NCI-H1105 (cell line): ENCODE measurements at regions not wholly inside any gene's neighbourhood (a gene's known extent, or its start where the extent isn't known, plus 50 kb on each side); places are given as distances from the start of the nearest gene placed in this dataset.
"Not testable (repeated sequence)": the region's sequence is repeated elsewhere in the genome, so short reads cannot be mapped to it uniquely, and the experiment has no call there.

ENCODE experiments used
- DNase-seq: peaks from one replicate; lab custom pipeline; 2025; lab: John Stamatoyannopoulos, UW

DNA sequence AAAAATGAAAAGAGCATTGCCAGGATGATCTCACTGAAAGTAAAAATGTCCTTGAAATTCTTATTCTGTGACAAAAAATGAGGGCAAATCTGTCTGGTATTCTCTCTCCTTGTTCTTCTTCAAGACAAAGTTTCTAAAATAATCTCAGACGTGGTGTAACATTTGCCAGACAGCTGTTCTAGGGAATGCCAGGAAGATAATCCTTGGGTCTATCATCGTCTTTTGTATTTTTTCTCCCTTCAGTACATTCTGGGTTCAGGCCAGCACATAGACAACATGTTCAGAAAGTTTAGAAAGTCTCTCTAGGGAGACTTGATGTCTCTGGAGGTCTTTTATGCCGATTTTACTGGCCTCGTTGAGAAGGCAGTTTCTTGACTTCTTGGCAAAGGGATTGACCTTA is 121.2 kb upstream of the HES1 start:
- DNase-seq, result no peak

DNA sequence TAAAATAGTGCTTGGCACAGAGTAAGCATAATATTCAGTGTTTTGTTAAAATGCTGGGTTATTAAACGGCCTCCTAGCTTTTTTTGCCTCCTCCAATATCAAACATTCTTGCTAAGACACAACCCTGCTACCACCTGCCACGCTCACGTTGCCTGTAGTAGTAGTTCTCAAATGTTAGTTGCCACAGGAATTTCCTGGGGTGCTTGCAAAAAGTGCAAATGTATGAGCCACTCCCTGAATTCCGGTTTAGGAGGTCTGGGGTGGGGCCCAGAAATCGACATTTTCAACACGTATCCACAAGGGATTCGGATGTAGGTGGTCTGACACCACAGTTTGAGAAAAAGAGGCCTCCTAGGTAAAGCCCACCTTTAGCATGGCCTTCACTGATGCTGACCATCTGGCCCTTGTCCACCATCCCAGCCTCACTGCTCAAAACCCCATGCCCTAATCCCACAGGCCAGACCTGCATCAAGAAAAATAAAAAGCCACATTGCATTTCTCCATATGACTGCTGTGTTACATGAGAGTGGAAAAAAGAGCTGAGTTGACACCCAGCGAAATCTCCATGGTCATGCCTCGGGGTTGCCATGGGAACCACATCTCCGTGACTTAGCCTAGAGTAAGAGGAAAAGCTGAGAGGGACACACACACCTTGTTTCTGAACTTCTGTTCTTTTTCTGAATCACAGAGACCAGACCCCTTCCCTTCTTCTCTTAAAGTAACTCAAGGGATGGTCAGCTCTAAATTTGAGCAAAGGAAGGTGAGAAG is 116.4 kb upstream of the HES1 start:
- DNase-seq, result peak; percentile 19

DNA sequence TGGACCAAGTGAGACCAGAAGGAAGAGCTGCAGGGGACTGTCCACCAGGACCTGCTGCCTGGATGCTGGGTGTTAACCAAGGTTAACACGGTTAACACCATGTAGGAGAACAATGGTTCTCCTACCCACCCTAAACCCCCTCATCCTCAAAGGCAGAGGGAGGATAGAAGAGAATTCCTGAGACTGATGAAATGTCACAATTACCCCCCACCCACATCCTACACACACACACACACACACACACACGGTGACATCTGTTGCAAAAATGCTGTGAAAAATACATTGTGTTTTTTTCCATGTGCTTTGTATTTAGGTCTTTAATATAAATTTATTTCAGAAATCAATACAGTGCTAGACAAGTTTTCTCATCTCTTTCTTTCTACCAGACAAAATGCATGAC is 113.9 kb upstream of the HES1 start:
- DNase-seq, result no peak

DNA sequence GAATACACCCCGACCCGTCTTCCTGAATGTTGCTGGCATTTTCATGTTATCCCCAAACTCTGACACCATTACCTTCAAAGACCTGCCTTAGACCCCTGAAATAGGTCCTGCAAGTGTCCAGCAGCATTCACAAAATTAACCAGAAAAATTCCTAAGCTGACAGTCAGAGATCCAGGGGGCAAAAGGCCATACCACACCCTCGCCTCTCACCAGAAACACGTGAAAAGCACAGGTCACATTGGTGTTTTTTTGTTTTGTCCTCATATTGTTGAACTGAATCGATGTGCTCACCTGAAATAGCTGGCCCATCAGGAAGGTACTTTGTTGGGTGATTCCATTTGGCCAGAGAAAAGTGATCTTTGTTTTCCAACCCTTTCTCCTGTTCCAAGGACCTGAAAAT is 113.1 kb upstream of the HES1 start:
- no peak for DNase-seq

GRCh38 chr3:194023501-194024280 is 112.3 kb upstream of the HES1 start:
- peak; percentile 71 for DNase-seq

DNA sequence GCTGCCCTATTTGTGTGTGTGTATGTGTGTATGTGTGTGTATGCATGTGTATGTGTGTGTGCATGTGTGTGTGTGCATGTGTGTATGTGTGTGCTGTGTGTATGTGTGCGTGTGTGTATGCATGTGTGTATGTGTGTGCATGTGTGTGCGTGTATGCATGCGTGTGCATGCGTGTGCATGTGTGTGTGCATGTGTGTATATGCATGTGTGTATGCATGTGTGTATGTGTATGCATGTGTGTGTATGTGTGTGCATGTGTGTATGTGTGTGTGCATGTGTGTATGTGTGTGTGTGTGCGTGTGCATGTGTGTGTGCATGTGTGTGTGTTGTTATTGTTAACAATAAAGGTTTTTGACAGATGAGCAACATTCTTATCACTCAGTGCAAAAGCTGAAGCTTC is 110.8 kb upstream of the HES1 start:
- DNase-seq, result no peak

DNA sequence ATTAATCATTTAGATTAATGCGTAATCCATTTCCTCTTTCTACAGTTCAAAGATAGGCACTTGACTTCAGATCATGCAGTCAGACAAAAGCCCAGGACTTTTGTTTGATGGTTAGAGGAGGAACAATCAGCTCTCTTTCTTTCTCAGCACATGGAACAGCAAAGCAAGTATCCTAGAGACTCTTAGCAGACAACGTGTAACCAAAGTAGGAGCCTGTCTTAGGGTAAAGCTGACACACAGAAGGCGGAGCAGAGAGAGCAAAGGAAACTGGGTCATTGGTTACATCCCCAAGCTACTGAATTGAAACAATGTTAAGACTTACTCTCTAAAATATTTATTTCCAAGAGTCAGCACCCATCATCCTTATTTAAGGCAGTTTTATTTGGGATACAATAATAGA is 110.0 kb upstream of the HES1 start:
- DNase-seq, result no peak

DNA sequence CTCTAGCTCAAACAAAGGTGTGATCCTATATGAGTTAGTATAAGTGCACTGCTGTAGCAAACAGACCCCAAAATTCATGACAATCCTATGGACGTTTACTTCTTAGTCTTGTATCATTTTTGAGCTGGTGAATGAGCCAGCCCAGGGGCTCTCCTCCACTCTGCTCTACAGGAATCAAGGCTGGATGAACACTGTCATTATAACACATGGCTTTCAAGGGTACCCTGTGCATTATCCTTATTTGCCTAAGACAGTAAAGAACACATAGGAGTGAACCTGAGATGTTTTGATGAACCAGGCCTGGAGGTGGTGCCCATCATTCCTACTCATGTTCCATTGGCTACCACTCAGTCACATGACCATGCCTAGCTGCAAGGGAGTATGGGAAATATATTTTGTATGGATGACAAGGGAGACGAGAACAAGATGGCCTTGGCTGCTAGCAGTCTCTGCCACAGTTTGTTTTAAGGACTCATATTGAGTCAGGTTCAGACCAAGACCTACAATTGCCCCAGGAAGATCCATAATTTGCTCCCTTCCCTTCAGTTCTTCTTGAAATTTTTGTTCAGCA is 107.4 kb upstream of the HES1 start:
- DNase-seq, result no peak

- no peak for DNase-seq
These were observed 106.1 kb upstream of the HES1 start for GRCh38 chr3:194029846-194030245.

DNA sequence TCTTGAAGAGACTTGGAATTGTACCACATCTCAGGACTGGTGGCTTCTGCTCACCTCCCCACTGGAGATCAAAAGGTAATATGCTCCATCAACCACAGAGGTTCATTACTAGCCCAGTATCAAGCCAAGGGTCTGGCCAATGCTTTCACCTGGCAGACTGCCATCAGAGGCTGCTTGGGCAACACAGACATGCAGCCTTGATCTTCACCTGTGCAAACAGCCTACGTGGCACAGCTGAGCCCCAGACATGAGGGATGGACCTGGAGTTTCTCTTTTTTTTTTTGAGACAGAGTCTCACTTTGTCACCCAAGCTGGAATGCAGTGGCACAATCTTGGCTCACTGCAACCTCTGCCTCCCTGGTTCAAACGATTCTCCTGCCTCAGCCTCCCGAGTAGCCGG is 105.6 kb upstream of the HES1 start:
- peak; percentile 83 for DNase-seq

DNA sequence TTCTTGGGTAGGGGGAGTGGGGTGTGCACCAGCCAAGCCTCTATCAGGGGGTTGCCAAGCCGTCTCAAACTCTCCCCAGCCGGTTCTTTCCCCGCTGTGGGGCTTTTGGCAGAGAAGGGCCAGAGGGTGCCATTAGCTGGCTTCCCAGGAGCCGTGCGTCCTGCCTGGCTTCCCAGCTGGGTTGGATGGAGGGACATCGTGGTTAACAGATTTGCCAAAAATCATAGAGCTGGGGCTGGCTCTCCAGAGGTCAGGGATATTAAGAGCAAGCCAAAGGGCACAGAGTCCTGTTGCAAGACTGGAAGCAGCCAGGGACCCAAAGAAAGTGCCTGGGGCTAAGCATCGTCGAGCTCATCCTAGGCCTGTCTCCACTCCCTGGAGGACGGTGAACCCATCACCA is 104.6 kb upstream of the HES1 start:
- no peak for DNase-seq

GRCh38 chr3:194031867-194032635 is 103.9 kb upstream of the HES1 start:
- no peak for DNase-seq

GRCh38 chr3:194032828-194033435 is 103.0 kb upstream of the HES1 start:
- DNase-seq, result no peak

DNA sequence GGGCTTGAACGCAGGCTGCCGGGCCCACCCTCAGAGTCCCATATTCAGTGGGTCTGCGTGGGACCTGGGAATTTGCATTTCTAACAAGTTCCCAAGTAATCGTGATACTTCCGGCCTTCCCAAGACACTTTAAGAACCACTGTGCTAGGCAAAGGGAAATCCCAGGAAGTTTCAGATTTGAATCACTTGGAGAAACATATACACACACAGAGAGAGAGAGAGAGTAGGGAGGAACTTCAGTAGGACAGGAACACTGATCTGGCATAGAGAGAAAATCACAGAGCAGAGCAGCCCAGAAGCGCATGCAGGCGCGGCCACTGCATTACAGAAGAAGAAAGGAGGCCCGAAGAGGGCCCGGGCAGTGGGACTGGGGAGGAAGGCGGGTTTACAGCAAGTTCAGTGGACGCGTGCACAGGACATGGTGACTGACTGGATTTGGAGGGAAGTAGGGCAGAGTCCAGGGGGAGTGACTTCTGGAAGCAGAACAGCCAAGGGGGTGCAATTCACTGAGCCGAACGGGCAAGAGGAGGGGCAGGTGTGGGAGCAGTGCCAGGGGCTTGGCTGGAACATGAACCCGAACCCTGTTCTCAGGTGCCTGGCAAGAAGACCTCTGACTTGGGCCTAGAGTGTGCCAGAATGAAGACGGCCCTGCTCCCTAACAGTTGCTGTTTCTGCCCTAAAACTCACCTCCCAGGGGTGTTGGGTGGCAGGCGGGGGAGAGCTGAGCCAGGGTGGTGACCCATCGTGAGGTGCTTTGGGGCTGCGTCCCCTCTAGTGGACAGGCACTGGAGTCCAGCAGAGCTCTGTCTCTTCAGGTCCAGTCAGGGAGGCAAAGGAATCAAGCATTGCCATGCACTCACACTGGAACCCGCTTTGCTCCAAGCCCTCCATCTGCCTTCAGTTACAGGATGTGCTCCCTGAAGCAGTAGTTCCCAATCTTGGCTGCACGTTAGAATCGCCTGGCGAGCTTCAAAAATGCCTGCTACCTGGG is 101.3 kb upstream of the HES1 start:
- no peak for DNase-seq

DNA sequence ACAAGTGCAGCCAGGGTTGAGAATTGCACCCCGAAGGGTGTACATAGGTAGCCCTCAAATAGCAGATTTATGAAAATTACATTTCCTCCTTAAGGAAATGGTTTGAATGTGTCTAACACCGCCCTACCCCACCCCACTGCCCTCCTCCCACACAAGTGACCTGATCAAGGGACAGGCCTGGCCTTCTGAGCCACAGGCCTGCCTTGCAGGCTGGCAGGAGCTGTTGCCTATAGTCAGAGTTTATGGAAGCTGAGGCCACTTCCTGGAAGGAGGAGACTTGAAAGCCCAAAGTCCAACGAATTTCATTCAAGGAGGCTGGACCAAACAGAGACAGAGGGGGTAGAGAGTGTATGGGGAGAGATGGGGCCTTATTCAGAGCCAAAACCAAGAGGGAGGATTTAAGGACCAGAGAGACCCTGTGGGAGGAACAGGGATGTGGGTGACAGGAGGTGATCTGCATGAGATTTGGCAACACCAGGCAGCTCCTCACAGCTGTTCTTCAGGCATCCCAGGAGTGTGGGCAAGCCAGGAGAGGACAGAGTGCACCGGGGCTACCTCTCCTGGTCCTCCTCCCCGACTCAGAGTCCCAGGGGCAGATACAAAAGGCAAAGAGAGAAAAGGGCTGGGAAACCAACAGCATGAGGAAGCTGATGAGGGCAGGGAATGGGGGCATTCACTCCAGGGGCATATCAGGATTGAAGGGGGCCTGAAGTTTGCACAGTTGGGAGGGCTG is 100.4 kb upstream of the HES1 start:
- DNase-seq, result no peak

- DNase-seq, result no peak
These were observed 99.1 kb upstream of the HES1 start for GRCh38 chr3:194036842-194037241.

- DNase-seq, result not testable (repeated sequence)
These were observed 97.6 kb upstream of the HES1 start for GRCh38 chr3:194038346-194038745.

DNA sequence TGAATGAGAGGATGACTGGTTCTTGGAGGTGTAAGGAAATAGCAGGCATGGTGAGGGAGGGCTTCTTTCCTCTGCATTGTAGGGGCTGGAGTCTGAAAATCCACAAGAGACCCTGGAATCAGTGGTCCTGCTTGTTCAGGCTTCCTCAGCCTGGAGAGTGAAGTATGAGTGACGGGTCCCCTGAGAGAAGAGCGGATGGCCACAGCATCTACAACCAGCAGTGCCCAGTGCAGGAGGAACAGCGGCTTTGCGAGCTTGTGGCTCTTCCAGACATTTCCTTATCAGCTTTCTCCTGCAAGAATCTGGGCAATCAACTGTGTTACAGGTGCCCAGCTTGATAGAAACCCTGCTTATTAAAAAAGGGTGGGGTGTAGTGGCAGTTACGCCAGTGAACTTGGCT is 97.0 kb upstream of the HES1 start:
- no peak for DNase-seq

DNA sequence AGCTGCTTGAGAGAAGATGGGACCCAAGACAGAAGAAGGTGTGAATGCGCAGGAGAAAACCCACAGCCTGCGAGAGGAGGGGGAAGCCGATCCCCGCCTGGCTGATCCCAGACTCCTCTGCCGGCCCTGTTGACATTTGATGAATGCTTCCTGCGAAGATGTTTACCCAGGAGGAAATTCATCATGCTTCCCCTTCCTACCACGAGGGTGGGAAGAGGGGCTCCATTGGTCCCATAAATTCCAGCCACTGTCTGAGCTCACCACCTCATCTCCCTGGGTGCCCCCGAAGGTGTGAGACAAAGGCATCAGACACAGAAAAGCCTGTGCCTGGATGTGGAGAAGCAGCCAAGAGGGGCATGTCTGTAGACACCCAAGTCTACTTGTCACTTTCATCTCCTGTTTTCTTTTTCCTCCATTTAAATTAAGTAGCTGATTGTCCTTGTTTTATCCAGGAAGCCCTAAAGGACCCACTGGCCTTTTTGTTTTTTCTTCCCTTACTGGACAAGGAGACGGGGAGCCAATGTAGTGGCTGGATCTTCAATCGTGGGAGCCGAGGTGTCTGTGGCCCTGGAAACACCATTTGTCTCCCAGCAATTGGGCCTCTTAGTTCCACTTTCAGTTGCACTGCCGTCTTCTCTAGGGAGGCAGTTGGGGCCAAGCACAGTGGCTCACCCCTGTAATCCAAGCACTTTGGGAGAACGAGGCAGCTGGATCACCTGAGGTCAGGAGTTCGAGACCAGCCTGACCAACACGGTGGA is 95.3 kb upstream of the HES1 start:
- no peak for DNase-seq
